Fibroblast of the aortic adventitia (primary cell): ENCODE measurements at regions not wholly inside any gene's neighbourhood (a gene's known extent, or its start where the extent isn't known, plus 50 kb on each side); places are given as distances from the start of the nearest gene placed in this dataset.

ENCODE experiments used
- DNase-seq: peaks from one replicate; pipeline ENCODE4 v3.0.0-alpha.2; 2010; ENCODE audit warnings: low read depth
- H3K4me3 ChIP-seq: 2 replicates; pipeline ENCODE4 v1.5.1; 2011; ENCODE audit warnings: low read depth, mild to moderate bottlenecking, control low read depth, low read length, moderate library complexity
- TF ChIP-seq, protein P1 (sequence below): IDR thresholded peaks from 2 replicates; pipeline ENCODE4 v1.5.1; 2011; ENCODE audit warnings: mild to moderate bottlenecking, low read length, control low read depth, inconsistent platforms; ENCODE audit not compliant: insufficient read depth

DNA sequence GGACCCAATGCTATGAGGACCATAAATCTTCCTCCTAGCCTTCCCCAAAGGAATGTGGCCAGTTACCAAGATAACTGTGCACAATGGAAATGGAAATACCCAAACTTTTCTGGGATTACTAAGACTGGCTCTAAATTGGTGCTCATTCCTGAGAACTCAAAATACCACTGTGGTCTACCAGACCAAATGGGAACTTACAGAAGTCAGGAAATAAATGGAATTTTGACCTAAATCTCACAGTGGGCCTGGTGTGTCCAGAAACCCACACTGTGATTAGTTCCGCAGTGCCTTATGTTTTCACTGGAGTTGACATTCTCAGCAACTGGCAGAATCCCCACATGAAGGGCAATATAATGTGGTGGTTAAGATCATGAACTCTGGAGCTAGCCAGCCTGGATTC is 99.4 kb upstream of the ZC3H12C start:
- H3K4me3 ChIP-seq = no peak overlapping the region
- peak; percentile 84 for DNase-seq
- TF ChIP-seq, protein P1, sequence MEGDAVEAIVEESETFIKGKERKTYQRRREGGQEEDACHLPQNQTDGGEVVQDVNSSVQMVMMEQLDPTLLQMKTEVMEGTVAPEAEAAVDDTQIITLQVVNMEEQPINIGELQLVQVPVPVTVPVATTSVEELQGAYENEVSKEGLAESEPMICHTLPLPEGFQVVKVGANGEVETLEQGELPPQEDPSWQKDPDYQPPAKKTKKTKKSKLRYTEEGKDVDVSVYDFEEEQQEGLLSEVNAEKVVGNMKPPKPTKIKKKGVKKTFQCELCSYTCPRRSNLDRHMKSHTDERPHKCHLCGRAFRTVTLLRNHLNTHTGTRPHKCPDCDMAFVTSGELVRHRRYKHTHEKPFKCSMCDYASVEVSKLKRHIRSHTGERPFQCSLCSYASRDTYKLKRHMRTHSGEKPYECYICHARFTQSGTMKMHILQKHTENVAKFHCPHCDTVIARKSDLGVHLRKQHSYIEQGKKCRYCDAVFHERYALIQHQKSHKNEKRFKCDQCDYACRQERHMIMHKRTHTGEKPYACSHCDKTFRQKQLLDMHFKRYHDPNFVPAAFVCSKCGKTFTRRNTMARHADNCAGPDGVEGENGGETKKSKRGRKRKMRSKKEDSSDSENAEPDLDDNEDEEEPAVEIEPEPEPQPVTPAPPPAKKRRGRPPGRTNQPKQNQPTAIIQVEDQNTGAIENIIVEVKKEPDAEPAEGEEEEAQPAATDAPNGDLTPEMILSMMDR = no peak

DNA sequence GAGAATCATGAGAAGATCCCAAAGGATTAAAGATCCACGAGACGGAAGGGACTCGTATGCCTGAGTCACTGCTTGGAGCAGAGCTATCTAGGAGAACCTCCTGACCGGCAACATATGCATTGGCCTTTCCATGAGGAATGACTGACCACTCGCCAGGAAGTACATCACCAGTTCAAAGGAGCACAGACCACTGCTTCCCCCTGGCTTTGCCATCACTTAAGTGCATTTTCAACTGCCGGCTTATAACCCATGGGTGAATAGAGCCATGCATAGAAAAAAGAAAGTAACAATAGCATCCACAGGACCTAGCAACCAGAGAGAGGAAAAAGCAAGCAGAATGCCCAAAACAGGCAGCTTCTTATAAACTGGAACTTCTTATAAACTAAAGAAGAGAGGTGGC is 98.3 kb upstream of the ZC3H12C start:
- H3K4me3 ChIP-seq = no peak overlapping the region
- no peak for DNase-seq
- TF ChIP-seq, protein P1 = no peak

DNA sequence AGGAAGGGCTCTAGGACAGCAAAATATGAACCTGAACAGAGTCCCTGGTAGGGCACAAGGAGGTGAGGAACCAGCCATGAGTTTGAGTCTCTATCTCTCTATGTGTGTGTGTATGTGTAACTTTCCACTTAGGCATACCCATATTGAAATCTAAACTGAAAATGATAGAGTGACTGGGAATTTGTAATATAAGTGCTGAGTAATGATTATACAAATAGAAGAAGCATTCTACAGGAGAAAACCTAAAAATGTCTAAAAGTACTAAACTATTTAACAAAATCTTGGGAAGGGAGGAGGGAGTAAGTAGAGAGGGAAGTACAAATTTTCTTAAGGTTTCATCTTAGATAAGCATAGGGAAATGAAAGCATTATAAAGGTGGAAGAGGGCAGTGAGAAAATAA is 97.1 kb upstream of the ZC3H12C start:
- no peak for DNase-seq
- H3K4me3 ChIP-seq = no peak overlapping the region
- TF ChIP-seq, protein P1 = no peak

DNA sequence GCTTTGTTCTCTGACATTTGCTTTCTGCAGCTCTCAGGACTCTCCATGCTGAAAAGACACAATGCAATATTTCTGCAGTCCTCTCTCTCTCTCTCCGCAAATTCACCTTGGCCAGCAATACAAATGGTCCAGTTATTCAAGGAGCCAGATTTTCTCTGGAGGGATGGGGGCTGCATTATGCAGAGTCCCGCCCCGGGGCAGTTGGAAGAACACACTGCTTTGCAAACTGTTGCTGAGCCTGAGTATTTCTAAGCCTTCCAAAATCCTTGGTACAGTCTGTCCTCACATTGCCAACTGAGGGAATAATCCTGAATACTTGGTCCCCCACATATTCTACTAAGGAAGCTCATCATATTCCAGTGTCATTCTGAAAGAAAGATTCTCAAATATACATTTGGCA is 94.3 kb upstream of the ZC3H12C start:
- TF ChIP-seq, protein P1 = no peak
- H3K4me3 ChIP-seq = no peak overlapping the region
- DNase-seq = no peak

DNA sequence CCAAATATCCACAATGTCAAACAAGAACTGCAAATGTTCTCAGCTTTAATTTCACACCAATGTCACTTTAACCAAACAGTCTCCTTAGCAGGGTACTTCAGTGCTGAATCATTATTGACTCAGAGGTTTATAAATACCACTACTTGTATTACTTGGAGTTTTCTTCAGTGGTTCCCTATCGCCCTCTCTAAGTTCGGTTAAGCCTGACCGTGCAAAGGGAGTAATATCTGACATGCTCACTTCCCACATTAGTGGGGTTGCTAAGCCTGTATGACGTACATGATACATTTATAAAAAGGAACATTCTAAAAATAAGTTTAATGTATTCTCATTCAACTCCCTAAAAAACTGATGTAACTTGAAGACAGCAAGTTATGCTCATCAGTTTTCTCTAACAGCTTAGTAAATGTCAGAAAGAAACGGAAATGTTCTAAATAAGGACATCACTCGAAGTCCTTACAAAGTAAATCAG is 93.1 kb upstream of the ZC3H12C start:
- TF ChIP-seq, protein P1 = no peak
- no peak overlapping the region for H3K4me3 ChIP-seq
- peak; percentile 96 for DNase-seq

DNA sequence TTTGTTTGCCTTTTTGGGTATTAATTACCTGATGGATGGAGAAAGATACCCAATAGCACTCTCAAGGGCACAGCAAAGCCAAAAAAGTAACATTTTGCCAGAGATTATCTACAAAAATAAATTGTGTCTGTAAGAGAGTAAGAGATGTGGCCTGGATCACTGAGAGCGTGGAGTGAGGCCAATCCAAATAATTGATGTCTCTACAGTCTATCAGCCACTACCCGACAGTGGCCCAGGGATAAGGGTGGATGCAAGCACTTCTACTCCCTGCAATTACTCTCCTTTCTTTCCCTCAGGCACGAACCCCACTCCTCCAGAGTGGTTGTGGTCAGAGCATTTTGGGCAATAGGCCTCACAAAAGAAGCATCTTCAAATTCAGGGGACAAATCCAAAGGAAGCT is 92.3 kb upstream of the ZC3H12C start:
- no peak overlapping the region for H3K4me3 ChIP-seq
- DNase-seq = peak; percentile 30
- TF ChIP-seq, protein P1 = no peak

DNA sequence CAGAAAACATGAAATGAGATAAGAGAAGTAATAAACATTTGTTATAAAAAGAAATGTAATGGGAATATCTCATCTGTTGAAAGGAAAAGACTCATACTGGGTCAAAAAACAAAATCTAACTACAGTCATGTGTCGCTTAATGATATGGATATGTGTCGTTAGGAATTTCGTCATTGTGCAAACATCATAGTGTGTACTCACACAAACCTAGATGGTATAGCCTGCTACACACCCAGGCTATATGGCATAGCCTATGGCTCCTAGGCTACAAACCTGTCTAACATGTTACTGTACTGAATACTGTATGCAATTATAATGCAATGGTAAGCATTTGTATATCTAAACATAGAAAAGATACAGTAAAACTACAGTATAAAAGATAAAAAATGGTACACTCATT is 89.8 kb upstream of the ZC3H12C start:
- TF ChIP-seq, protein P1 = no peak
- no peak overlapping the region for H3K4me3 ChIP-seq
- no peak for DNase-seq
